Testis (tissue), 2 donors: ENCODE measurements at regions not wholly inside any gene's neighbourhood (a gene's known extent, or its start where the extent isn't known, plus 50 kb on each side); places are given as distances from the start of the nearest gene placed in this dataset.

Experiments used
- POLR2A ChIP-seq: fragments of 450-650 bp; IDR thresholded peaks from one replicate; pipeline ENCODE4 v1.6.1; 2017; ENCODE audit warnings: antibody characterized with exemption, mild to moderate bottlenecking, moderate library complexity
- TF ChIP-seq, protein P1 (sequence below), 3 experiments: fragments of 450-650 bp in 2 of 3; fragments of 200-600 bp in 1 of 3; sonication (generic) in 1 of 3; IDR thresholded peaks; one replicate each; pipeline ENCODE4 v1.5.1; 2016 to 2019; ENCODE audit warnings: antibody characterized with exemption in 3 of 3, mild to moderate bottlenecking in 2 of 3, moderate library complexity in 1 of 3

DNA sequence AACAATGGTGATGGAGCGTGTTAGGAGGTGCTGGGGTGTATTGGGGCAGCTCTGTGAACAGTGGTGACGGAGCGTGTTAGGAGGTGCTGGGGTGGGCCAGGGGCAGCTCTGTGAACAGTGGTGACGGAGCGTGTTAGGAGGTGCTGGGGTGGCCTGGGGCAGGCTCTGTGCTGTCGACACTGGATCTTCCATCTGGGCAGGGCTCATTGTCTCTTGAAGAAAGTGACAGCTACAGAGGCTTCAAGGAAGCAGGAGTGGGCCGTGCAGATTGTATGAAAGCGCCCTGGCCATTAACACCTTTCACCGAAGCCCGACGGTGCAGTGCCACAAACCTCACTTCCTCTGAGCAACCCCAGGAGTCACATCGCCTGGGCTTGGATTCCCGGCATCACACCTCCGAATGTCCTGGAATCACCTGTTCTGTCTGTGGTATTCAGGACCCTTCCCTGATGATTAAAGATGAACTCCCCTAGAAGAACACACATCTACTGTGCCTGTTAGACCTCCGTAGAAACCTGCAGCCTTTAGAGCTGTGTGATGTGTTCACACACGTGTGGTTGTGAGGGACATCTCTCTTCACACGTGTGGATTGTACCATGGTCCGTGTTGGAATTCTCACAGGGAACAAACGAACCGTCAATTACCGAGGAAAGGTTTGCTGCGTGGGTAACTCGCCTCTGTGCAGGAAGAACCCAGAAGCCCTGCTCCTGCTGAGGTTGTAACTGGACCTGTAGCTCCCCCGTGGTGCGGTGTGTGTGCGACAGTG, 377.7 kb downstream of the THBS2 start:
- no peak for TF ChIP-seq POLR2A
- TF ChIP-seq, protein P1, sequence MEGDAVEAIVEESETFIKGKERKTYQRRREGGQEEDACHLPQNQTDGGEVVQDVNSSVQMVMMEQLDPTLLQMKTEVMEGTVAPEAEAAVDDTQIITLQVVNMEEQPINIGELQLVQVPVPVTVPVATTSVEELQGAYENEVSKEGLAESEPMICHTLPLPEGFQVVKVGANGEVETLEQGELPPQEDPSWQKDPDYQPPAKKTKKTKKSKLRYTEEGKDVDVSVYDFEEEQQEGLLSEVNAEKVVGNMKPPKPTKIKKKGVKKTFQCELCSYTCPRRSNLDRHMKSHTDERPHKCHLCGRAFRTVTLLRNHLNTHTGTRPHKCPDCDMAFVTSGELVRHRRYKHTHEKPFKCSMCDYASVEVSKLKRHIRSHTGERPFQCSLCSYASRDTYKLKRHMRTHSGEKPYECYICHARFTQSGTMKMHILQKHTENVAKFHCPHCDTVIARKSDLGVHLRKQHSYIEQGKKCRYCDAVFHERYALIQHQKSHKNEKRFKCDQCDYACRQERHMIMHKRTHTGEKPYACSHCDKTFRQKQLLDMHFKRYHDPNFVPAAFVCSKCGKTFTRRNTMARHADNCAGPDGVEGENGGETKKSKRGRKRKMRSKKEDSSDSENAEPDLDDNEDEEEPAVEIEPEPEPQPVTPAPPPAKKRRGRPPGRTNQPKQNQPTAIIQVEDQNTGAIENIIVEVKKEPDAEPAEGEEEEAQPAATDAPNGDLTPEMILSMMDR (IDR thresholded peaks at IDR 0.05) = no peak
